DMS79 (cell line): ENCODE measurements at regions not wholly inside any gene's neighbourhood (a gene's known extent, or its start where the extent isn't known, plus 50 kb on each side); places are given as distances from the start of the nearest gene placed in this dataset.
"Not testable (repeated sequence)": the region's sequence is repeated elsewhere in the genome, so short reads cannot be mapped to it uniquely, and the experiment has no call there.

Experiments used
- DNase-seq: peaks from one replicate; lab custom pipeline; 2025; lab: John Stamatoyannopoulos, UW

GRCh38 chr1:191669629-191670028 is 488.6 kb upstream of the RGS18 start:
- DNase-seq = no peak

- DNase-seq = no peak
Measured at GRCh38 chr1:191671236-191671635, 487.0 kb upstream of the RGS18 start.

- DNase-seq = no peak
Measured at GRCh38 chr1:191674626-191675179, 483.6 kb upstream of the RGS18 start.

- no peak for DNase-seq
Measured at GRCh38 chr1:191675856-191676783, 482.1 kb upstream of the RGS18 start.

GRCh38 chr1:191685669-191686068 is 472.6 kb upstream of the RGS18 start:
- no peak for DNase-seq

- no peak for DNase-seq
Measured at GRCh38 chr1:191687721-191688120, 470.5 kb upstream of the RGS18 start.

- no peak for DNase-seq
Measured at GRCh38 chr1:191690931-191691330, 467.3 kb upstream of the RGS18 start.

- DNase-seq = no peak
Measured at GRCh38 chr1:191693797-191694196, 464.5 kb upstream of the RGS18 start.

- DNase-seq = no peak
Measured at GRCh38 chr1:191695865-191696264, 462.4 kb upstream of the RGS18 start.

GRCh38 chr1:191696354-191696753 is 461.9 kb upstream of the RGS18 start:
- DNase-seq = no peak

- DNase-seq = no peak
Measured at GRCh38 chr1:191697556-191697955, 460.7 kb upstream of the RGS18 start.

- DNase-seq = no peak
Measured at GRCh38 chr1:191698246-191698645, 460.0 kb upstream of the RGS18 start.

- no peak for DNase-seq
Measured at GRCh38 chr1:191699343-191699742, 458.9 kb upstream of the RGS18 start.

GRCh38 chr1:191700922-191701321 is 457.3 kb upstream of the RGS18 start:
- no peak for DNase-seq

GRCh38 chr1:191702124-191702523 is 456.1 kb upstream of the RGS18 start:
- no peak for DNase-seq

GRCh38 chr1:191707288-191707687 is 451.0 kb upstream of the RGS18 start:
- DNase-seq = no peak

- DNase-seq = no peak
Measured at GRCh38 chr1:191709215-191709614, 449.0 kb upstream of the RGS18 start.

GRCh38 chr1:191711961-191712360 is 446.3 kb upstream of the RGS18 start:
- DNase-seq = no peak

- no peak for DNase-seq
Measured at GRCh38 chr1:191714845-191715244, 443.4 kb upstream of the RGS18 start.

- no peak for DNase-seq
Measured at GRCh38 chr1:191729742-191730141, 428.5 kb upstream of the RGS18 start.

- not testable (repeated sequence) for DNase-seq
Measured at GRCh38 chr1:191731608-191732302, 426.5 kb upstream of the RGS18 start.

- no peak for DNase-seq
Measured at GRCh38 chr1:191734321-191734720, 423.9 kb upstream of the RGS18 start.

GRCh38 chr1:191739544-191739943 is 418.7 kb upstream of the RGS18 start:
- no peak for DNase-seq
